ENCODE measurements at regions not wholly inside any gene's neighbourhood (a gene's known extent, or its start where the extent isn't known, plus 50 kb on each side); places are given as distances from the start of the nearest gene placed in this dataset.

DNA sequence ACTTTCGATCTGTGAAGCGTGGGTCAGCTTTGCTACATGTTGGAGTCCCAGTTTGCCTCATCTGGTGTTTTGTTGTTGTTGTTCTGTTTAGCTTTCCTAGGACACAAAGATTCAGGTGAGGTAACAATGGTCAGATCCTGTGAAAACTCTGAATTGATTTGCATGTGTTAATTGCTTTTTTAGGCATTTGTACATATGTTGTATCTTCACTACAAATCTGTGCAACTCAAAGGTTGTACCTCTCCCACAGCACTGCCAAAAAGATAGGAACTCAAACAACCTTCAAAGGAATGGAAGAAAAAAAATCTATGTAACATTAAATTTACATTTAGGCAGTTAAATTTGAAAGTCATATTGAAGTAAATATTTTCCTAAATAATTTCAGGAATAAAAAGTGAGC, 518.5 kb upstream of the TENM4 start:
- no peak for DNase-seq (ENCODE audit: low spot score)
- intact Hi-C loops (cut with DNase I) = no loop called here

DNA sequence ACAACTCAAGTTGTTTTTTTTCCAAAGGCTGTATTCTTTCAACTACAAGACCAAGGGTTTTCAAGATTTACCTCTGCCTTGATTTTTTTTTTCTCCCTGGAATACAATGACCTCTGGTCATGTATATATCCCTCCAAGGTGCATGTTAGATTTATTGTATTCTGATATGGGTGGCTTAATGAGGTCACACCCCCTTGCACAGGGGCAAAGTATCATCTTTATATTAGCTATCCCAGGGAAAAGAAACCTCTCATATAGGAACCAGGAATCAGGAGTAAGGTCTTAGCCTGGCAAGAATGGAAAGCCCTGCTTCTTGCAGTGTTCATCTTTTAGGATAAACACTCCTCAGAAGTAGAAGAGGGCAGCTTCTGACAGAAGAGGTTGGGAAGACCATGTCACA, 516.9 kb upstream of the TENM4 start:
- no peak for DNase-seq (ENCODE audit: low spot score)
- intact Hi-C loops (cut with DNase I) = no loop called here

- intact Hi-C loops (cut with DNase I) = no loop called here
- DNase-seq (ENCODE audit: low spot score) = no peak
Measured at GRCh38 chr11:79956061-79956460, 515.2 kb upstream of the TENM4 start.

- DNase-seq (ENCODE audit: low spot score) = no peak
- intact Hi-C loops (cut with DNase I) = no loop called here
Measured at GRCh38 chr11:79953629-79954028, 512.8 kb upstream of the TENM4 start.

DNA sequence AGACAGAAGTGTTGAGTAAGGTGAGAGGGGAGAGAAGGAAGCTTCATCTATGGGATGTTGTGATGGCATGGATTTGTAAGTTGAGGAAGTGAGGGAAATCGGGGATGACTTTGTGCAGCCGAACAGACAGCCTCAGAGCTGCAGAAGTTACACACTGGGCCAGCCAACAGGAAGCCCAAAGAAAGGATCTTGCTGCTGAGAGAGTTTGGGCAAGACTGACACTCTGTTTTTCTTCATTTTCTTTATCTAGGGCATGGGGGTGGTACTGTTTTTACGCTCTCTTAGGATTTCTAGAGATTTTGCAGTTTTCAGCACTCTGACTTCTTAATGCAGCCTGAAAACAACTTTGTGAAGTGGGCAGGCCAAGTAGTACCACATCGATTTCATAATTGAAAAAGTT, 509.9 kb upstream of the TENM4 start:
- no peak for DNase-seq (ENCODE audit: low spot score)

GRCh38 chr11:79950172-79950571, 509.3 kb upstream of the TENM4 start:
- intact Hi-C loops (cut with DNase I) = no loop called here
- DNase-seq (ENCODE audit: low spot score) = no peak

More for the DNA sequence above, 509.9 kb upstream of the TENM4 start:
- intact Hi-C loops (cut with DNase I) = no loop called here

DNA sequence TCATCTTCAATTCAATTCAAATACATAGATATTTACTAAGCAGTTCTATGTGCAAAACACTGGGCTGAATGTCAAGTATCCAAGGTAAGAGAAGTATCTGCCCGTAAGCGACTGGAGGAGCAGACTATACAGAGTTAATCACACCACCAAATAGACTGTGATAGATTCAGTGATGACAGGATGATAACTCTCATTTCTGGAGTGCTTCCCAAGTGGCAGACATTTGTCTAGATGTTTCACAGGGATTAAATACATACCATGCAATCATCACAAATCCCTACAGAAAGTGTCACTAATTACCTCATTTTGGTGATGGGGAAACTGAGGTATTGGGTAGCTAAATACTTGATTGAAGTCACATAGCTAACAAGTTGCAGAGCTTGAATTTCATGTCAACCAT, 508.7 kb upstream of the TENM4 start:
- DNase-seq (ENCODE audit: low spot score) = no peak
- intact Hi-C loops (cut with DNase I) = no loop called here

DNA sequence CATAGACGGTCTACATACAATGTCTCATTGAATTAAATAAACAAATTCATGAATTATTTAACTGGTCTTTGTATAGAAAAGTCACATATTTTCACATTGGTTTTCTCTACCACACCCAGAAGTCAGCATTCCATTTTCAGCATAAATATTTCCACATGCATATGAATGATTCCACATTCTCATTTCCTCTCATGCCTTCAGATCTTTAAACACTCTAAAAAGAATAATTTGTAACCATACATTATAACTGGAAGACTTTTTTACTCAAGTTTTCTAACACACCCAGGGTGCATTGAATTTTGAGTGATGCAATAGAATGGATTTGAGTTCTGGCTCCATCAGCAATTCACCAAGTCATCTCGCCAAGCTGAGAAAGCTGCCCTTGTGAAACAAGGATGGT, 501.8 kb upstream of the TENM4 start:
- DNase-seq (ENCODE audit: low spot score) = no peak
- intact Hi-C loops (cut with DNase I) = no loop called here

DNA sequence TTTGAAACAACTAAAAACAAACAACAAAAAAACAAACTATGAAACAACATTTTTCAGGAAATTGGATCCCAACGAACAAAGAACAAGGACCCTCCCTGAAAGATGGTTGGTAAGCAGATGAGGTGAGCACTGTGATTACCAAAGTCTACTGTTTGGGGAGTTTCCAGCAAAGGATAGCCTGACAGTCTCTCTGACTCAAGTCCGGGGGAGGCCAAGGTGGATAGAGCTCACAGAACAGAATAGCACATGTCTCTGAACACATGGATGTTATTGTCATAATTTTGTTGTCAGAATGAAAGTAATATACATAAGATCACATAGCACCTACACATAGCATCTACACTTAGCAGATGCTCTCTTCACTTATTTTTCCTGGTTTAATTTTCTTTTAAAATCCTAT, 501.3 kb upstream of the TENM4 start:
- intact Hi-C loops (cut with DNase I) = no loop called here
- no peak for DNase-seq (ENCODE audit: low spot score)

GRCh38 chr11:79940974-79941735, 500.3 kb upstream of the TENM4 start:
- intact Hi-C loops (cut with DNase I) = no loop called here
- DNase-seq (ENCODE audit: low spot score) = no peak

DNA sequence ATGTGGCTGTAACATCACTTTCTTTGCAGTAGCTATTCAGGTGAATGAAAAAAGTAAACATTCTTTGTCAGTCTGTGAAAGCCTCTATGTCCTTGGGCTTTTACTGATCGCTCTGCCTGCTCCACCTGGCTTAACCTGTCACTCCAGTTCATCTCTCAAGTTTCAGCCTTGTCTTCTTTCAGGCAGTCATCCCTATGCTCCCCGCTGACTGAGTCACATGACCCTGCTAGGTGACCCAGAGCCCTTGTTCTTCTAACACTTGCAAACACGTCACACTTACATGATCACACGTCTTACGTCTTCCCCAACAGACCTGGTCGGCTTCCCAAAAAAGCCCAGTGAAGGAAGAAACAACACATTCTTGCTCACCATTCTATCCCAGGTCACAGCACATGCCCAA, 499.3 kb upstream of the TENM4 start:
- no peak for DNase-seq (ENCODE audit: low spot score)
- intact Hi-C loops (cut with DNase I) = no loop called here

DNA sequence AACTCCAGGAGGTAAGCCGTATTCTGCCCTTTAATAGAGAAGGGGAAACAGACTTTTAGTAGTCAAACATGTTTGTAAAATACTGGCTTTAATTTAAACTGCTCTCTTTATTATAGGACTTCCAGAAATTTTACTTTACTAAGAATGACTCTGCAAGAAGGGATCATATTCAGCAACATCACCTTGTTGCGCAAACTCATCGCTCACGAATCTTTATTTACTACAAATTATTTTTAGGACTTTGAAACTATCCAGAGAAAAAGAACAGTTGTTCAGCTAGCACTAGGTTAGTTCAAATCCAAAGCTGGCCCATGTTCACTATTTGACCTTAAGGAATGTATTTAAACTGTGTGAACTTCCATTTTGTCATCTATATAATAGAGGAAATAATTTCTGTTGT, 498.3 kb upstream of the TENM4 start:
- no peak for DNase-seq (ENCODE audit: low spot score)
- intact Hi-C loops (cut with DNase I) = no loop called here

DNA sequence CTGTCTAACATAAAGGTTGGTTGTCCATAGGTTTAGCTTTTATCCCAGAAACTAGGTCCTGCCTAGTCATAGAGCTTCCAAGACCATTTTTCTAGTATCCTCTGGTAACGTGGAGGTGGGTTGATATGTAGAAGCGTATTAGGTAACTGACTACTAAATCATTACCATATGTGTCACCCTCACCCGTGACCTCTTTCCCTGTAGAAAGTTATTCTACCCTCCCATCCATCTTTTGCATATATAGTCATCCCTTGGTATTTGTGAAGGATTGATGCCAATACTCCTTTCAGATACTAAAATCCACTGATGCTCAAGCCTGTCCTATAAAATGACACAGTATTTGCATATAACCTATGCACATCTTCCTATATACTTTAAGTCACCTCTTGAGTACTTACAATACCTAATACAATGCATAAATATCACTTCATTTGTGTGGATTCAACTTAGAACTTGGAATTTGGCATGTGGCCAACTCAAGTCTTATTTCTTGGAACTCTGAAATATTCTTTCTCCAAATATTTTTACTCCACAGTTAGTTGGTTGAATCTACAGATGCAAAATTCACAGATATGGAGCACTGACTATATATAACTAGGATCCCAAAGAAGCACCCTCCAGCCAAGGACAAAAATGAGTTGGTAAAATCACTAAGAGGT, 497.0 kb upstream of the TENM4 start:
- DNase-seq (ENCODE audit: low spot score) = no peak
- intact Hi-C loops (cut with DNase I) = no loop called here

DNA sequence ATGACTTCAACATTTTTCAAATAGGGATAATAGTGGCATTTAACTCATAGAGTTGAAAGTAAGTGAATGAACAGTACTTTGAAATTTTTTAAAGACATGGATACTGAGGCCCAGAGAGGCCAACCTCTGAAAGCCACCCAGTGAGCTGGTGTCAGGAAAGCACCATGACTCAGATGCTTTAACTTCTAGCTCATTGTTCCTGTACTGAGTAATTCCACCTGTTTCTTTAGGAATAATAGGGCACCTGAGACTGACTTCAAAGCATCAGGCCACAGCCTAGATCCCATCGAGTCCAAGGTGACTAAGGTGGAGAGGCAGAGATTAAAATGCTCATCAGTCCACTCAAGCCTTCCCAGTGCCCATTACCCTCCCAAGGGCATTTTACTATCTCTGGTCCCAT, 491.8 kb upstream of the TENM4 start:
- no peak for DNase-seq (ENCODE audit: low spot score)
- intact Hi-C loops (cut with DNase I) = no loop called here

GRCh38 chr11:79931692-79932091, 490.9 kb upstream of the TENM4 start:
- DNase-seq (ENCODE audit: low spot score) = no peak
- intact Hi-C loops (cut with DNase I) = no loop called here

- DNase-seq (ENCODE audit: low spot score) = no peak
- intact Hi-C loops (cut with DNase I) = no loop called here
Measured at GRCh38 chr11:79926707-79927106, 485.9 kb upstream of the TENM4 start.

DNA sequence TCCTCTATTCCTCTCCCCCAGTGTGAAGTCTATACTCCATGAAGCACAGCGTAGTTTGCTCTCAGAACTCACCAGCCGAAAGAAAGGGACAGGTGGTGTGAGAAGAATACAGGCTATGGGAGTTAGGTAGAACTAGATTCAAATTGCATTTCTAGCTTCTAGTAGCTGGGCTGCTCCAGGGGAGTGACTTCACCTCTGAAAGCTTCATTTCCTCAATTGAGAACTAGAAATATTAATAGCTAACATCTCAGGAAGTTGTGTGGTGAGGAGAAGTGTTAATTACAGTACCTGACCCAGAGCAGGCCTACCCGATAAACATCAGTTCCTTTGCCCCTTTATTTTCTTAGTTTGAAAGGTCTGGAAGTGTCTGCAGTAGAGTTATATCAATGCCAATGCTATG, 484.7 kb upstream of the TENM4 start:
- intact Hi-C loops (cut with DNase I) = no loop called here

DNA sequence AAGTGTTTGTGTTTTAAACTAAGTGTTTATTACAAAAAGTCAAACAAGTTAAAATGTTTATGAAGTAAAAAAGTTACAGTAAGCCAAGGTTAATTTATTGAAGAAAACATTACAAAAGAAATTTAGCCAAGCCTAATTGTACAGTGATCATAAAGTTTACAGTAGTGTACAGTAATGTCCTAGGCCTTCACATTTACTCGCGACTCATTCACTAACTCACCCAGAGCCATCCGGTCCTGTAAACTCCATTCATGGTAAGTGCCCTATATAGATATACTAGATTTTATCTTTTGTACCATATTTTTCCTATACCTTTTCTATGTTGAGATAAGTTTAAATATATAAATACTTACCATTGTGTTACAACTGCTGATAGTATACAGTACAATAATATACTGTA, 481.8 kb upstream of the TENM4 start:
- intact Hi-C loops (cut with DNase I) = no loop called here
- no peak for DNase-seq (ENCODE audit: low spot score)

More for the DNA sequence above, 484.7 kb upstream of the TENM4 start:
- DNase-seq (ENCODE audit: low spot score) = no peak

GRCh38 chr11:79920480-79920879, 479.6 kb upstream of the TENM4 start:
- intact Hi-C loops (cut with DNase I) = no loop called here
- no peak for DNase-seq (ENCODE audit: low spot score)

DNA sequence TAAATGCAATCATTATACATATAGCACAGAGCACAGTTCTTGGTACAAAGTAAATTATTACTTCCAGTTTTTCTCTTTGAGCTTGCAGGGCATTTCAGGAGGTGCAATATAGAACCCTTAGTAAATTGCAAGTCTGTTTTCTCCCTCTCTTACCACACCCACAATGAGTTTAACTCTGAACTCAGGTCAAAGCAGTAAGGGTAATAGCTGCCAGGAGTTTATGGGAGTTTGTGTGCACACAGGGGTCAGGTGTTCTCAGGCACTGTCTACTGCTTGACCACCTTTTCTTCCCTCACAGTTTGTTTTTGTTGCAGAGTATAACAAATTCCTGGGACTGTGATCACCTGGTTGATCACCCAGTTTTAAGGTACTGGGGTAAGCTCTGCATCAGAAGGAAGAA, 478.5 kb upstream of the TENM4 start:
- intact Hi-C loops (cut with DNase I) = no loop called here
- no peak for DNase-seq (ENCODE audit: low spot score)

- intact Hi-C loops (cut with DNase I) = no loop called here
- no peak for DNase-seq (ENCODE audit: low spot score)
Measured at GRCh38 chr11:79918846-79919245, 478.0 kb upstream of the TENM4 start.
